C4-2B (cell line): ENCODE measurements at regions not wholly inside any gene's neighbourhood (a gene's known extent, or its start where the extent isn't known, plus 50 kb on each side); places are given as distances from the start of the nearest gene placed in this dataset.

Source experiments
- H3K27ac ChIP-seq: fragments of 450-650 bp; 2 replicates; pipeline ENCODE4 v1.5.1; 2017
- CTCF ChIP-seq: fragments of 450-650 bp; conservative IDR thresholded peaks from 2 replicates; pipeline ENCODE4 v1.5.1; 2017; ENCODE audit warnings: mild to moderate bottlenecking
- ZFX ChIP-seq: fragments of 450-650 bp; IDR thresholded peaks from 2 replicates; pipeline ENCODE4 v1.6.1; 2017

GRCh38 chr6:164243012-164243610 lies 828.6 kb downstream of the QKI start:
- TF ChIP-seq ZFX, result no peak
- no peak for TF ChIP-seq CTCF
- no peak overlapping the region for H3K27ac ChIP-seq

GRCh38 chr6:164230804-164231203 lies 816.3 kb downstream of the QKI start:
- TF ChIP-seq ZFX (no peak), CTCF (no peak)
- H3K27ac ChIP-seq, result no peak overlapping the region

- no peak for TF ChIP-seq ZFX
- TF ChIP-seq CTCF, result no peak
Measured at GRCh38 chr6:164230259-164230658, 815.7 kb downstream of the QKI start.

GRCh38 chr6:164229716-164230115 lies 815.2 kb downstream of the QKI start:
- no peak for TF ChIP-seq CTCF
- no peak for TF ChIP-seq ZFX
- no peak overlapping the region for H3K27ac ChIP-seq

More at GRCh38 chr6:164230259-164230658, 815.7 kb downstream of the QKI start:
- H3K27ac ChIP-seq, result no peak overlapping the region

- H3K27ac ChIP-seq, result no peak overlapping the region
- TF ChIP-seq ZFX, result no peak
- TF ChIP-seq CTCF, result no peak
Measured at GRCh38 chr6:164227952-164228522, 813.5 kb downstream of the QKI start.

- TF ChIP-seq CTCF (no peak), ZFX (no peak)
Measured at GRCh38 chr6:164216839-164217238, 802.3 kb downstream of the QKI start.

GRCh38 chr6:164216368-164216767 lies 801.9 kb downstream of the QKI start:
- TF ChIP-seq ZFX (no peak), CTCF (no peak; the same call in none of the 2 replicates)
- no peak overlapping the region for H3K27ac ChIP-seq

More at GRCh38 chr6:164216839-164217238, 802.3 kb downstream of the QKI start:
- H3K27ac ChIP-seq, result no peak overlapping the region
